GM19043 (cell line): ENCODE measurements at regions not wholly inside any gene's neighbourhood (a gene's known extent, or its start where the extent isn't known, plus 50 kb on each side); places are given as distances from the start of the nearest gene placed in this dataset.
"Not testable (repeated sequence)": the region's sequence is repeated elsewhere in the genome, so short reads cannot be mapped to it uniquely, and the experiment has no call there.

ENCODE experiments used
- ATAC-seq: cut with Tn5 transposase; IDR thresholded peaks from one replicate; pipeline ENCODE4 v1.9.1; 2021; ENCODE audit warnings: low read depth; ENCODE audit not compliant: unreplicated experiment

GRCh38 chr3:13197795-13198194 lies 124.6 kb upstream of the IQSEC1 start:
- no peak for ATAC-seq

- ATAC-seq, result no peak
These were observed 124.1 kb upstream of the IQSEC1 start for GRCh38 chr3:13197281-13197680.

- ATAC-seq, result no peak
These were observed 122.1 kb upstream of the IQSEC1 start for GRCh38 chr3:13195374-13195773.

GRCh38 chr3:13194285-13195209 lies 121.3 kb upstream of the IQSEC1 start:
- no peak for ATAC-seq

- ATAC-seq, result no peak
These were observed 120.4 kb upstream of the IQSEC1 start for GRCh38 chr3:13193320-13194284.

- ATAC-seq, result no peak
These were observed 119.4 kb upstream of the IQSEC1 start for GRCh38 chr3:13192471-13193213.

GRCh38 chr3:13191016-13191415 lies 117.8 kb upstream of the IQSEC1 start:
- ATAC-seq, result no peak

- ATAC-seq, result no peak
These were observed 117.1 kb upstream of the IQSEC1 start for GRCh38 chr3:13190378-13190765.

GRCh38 chr3:13189639-13190377 lies 116.6 kb upstream of the IQSEC1 start:
- ATAC-seq, result no peak

- ATAC-seq, result no peak
These were observed 115.7 kb upstream of the IQSEC1 start for GRCh38 chr3:13188975-13189374.

GRCh38 chr3:13188181-13188779 lies 115.1 kb upstream of the IQSEC1 start:
- ATAC-seq, result no peak

GRCh38 chr3:13187593-13187992 lies 114.4 kb upstream of the IQSEC1 start:
- ATAC-seq, result no peak

- no peak for ATAC-seq
These were observed 113.2 kb upstream of the IQSEC1 start for GRCh38 chr3:13186435-13186815.

- ATAC-seq, result no peak
These were observed 112.7 kb upstream of the IQSEC1 start for GRCh38 chr3:13185737-13186434.

- ATAC-seq, result not testable (repeated sequence)
These were observed 106.5 kb upstream of the IQSEC1 start for GRCh38 chr3:13179582-13180210.

GRCh38 chr3:13179181-13179580 lies 106.0 kb upstream of the IQSEC1 start:
- no peak for ATAC-seq

- ATAC-seq, result no peak
These were observed 104.9 kb upstream of the IQSEC1 start for GRCh38 chr3:13178107-13178506.

GRCh38 chr3:13177641-13178040 lies 104.4 kb upstream of the IQSEC1 start:
- ATAC-seq, result no peak
